ENCODE measurements at regions not wholly inside any gene's neighbourhood (a gene's known extent, or its start where the extent isn't known, plus 50 kb on each side); places are given as distances from the start of the nearest gene placed in this dataset.
"Not testable (repeated sequence)": the region's sequence is repeated elsewhere in the genome, so short reads cannot be mapped to it uniquely, and the experiment has no call there.

DNA sequence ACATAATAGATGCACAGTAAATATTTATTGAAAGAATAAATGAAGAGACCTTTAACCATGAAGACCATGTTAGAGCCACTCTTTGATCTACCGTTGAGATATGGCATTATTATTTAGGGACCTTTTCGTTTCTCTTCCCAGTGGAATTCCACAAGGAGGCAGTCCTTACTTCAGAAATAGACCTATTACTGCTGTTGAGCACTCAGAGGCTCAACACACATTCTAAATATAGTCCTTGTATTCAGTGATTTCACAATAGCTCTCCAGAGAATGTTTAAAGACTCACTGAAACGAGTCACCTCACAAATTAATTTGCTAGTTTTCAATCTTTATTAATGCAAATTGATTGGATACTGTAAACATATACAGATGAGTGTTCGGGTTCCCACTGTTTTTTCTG is 603.8 kb downstream of the CDH8 start:
- DNase-seq (ENCODE audit: low read depth): no peak

DNA sequence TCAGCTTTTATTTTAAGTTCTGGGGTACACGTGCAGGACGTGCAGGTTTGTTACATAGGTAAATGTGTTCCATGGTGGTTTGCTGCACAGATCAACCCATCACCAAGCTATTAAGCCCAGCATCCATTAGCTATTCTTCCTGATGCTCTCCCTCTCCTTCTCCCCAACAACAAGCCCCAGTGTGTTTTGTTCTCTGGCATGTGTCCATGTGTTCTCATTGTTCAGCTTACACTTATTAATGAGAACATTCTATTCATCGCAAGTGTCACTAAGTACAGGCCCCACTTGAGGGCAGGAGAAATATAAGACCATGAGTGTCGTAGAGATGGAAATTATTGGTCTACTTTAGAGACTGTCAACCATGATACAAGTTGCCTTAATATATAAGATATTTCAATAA is 615.1 kb downstream of the CDH8 start:
- DNase-seq (ENCODE audit: low read depth): no peak

DNA sequence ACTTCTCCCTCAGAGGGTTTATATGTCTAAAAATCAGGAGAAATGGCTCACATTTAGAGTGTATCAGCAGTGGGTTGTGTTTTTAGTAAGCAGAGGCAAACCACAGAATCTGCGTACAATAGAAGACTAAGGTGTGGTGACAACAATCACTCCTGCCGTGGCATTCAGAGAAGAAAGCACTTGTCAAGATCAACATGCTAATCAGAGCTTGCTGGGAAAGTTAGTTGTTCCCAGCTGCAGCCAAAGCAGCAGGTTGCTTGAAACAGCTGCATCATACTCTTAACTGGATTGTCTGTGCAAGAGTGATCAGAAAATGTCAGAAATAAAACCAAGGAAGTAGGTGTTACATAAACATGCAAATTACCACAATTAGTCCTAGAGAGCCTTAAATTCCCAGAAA is 616.4 kb downstream of the CDH8 start:
- DNase-seq (ENCODE audit: low read depth): no peak

DNA sequence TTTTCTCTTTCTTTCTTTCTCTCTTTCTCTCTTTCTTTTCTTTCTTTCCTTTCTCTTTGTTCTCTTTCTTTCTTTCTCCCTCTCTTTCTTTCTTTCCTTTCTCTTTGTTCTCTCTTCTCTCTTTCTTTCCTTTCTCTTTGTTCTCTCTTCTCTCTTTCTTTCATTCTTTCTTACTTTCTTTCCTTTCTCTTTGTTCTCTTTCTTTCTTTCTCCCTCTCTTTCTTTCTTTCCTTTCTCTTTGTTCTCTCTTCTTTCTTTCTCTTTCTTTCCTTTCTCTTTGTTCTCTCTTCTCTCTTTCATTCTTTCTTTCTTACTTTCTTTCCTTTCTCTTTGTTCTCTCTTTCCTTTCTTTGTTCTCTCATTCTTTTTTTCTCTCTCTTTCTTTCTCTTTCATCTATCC is 617.4 kb downstream of the CDH8 start:
- DNase-seq (ENCODE audit: low read depth): not testable (repeated sequence)

DNA sequence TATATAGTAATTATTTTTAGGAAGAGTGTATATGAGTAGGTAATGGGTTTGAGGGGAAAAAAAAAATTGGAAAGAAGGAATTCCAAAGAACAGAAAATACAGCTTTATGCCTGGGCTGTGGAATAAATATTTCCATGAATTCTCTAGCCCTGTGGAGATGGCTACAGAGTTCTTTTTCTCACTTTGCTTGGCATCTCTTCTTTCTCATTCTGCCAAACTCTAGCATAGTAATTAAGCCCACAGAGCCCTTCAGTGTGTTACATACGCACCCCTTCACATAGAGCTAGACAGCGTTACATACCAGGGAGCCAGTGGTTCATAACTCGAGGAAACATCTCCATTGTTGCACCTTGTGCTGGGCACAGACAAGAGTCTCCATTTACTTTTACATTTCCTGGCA is 621.1 kb downstream of the CDH8 start:
- DNase-seq (ENCODE audit: low read depth): no peak

DNA sequence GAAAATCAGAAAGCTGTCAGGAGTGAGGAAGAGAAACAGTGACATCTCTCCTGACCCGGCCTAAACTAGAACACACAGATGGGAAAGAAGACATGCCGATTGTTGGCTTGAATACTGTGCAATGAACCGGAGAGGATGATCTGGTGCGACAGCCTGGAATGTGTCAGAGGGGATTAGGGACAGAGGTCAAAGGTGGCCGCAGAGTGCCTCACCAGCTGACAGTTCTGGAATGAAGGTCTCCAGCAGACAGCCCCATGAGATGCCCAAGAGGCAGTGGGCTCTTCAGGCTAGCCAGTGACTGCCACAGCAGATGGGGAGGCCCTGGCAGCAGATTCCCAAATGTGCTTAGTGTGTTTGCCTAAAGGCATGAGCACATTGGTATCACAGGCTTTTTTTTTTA is 623.2 kb downstream of the CDH8 start:
- no peak for DNase-seq (ENCODE audit: low read depth)

DNA sequence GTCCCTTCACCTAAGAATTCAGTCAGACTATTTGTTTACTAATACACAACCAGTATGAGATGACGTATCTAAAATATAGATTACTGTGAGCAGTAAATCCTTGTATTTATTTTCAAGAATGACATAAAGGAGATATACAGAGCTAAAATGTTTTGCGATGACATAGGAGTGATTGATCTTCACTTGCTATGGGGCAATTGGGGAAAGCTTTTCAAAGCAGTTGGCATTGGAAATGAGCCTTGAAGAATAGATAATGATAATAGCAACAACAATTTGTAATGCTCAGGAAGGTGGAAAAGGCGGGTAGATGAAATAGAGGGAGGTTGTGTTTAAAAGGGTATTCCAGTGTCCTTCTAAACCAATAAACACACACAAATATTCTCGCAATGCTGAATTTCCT is 623.7 kb downstream of the CDH8 start:
- DNase-seq (ENCODE audit: low read depth): no peak

DNA sequence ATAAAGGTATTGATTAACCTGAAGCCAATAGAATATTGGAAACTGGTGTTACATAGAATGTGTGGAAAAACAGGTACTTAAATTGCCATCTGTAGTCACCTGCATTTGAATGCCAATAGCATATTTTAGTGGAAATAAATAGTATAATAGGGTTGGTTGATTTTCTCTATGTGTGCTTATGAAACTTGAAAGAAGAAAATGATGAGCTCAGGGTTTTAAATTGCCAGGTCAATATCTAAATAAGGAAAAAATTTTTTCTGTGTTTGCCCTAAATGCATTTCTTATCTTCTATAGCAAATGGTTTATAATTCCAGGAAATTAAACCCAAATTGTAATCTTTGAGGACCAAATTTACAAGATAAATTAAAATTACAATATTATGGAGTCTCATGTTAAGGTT is 626.6 kb downstream of the CDH8 start:
- DNase-seq (ENCODE audit: low read depth): no peak

DNA sequence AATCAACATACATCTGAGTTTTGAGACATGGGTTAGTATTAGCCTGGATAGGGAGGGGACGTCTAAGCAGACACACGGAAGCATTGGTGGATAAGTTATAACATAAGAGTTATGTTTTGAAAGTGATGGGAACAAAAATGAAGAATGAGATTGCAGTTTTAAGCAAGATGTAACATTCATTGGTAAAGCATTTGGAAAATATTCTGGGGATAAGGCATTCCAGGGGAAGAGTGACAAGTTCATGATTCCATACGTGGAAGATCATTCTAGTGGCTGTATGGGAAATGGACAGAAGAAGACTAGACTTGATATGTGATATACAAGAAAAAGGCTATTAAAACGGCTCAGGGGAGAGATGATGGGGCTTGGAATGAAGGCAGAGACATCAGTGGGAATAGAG is 632.9 kb downstream of the CDH8 start:
- DNase-seq (ENCODE audit: low read depth): no peak

DNA sequence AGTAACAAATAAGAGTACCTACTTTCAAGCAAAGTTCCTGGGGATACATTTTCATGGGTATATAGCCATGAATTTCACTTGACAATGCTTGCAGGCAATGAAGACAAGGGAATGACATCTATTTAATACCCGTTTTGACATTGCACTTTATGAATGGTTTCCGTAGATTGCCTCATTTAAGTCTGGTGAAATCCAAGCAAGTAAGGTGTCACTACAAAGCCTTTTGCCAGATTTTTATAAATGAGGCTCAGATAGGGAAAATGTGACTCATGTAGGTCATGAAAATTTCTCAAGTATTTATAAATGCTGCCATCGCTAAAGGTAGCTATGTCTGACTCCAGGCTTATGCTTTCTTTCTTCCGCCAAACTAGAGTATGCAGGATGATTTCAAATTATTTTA is 644.3 kb downstream of the CDH8 start:
- DNase-seq (ENCODE audit: low read depth): no peak

DNA sequence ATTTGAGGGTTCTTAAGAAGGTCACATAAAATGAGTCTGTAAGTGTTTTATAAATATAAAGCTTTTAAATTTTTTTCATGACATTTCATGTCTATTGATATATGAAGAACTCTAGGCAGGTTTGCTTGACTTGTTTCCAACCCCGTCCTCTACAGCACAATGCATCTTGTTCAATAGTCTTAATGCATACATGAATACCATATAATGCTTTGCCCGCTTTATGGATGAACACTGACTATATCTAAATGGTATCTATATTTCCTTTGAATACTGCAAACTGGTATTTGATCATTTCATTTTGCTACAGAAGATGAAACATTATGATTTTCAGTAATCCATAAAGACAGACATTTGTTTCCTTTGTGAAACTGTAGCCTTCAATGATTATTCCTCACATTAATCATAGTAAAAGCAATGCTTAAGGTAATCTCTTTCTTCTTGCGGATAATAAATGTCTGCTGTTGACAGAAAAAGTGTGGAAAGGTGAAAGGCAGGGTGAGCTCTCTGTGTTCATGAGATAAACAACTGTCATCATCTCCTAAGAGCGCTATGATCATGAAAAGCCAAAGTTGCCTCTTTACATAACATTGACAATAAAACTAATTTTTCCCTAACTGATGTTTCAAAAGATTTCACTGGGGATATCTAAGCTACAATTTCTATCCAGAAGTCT is 645.1 kb downstream of the CDH8 start:
- no peak for DNase-seq (ENCODE audit: low read depth)

DNA sequence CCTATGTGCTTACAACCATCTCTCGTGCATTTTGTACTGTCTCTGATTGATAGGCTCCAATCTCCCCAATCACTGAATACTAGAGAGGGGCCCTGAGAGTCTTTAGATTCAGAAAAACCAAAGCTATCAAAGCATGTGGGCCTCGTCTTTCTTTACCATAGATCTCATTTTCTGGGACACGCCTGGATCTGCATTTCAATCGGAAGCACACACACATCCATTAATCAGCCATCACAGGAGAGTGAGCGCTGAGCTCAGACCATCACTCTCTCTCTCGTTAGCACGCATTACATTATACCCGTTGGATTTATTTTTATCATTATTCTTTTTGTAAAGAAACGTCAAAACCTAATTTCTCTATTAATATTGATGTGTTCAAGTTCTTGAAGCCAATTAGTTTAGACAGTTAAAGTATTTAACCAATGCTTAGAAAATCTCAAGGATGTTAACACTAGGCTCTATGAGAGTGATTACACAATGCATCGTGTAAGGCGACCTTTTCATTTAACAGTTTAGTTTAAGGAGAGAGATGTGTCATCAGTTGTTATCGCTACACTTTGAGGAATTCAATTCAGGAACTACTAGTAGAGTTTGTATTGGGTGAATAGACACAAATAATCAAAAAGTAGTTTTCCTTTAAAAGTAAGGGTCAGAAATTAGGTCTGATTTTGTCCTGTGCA is 650.7 kb downstream of the CDH8 start:
- DNase-seq (ENCODE audit: low read depth): no peak

DNA sequence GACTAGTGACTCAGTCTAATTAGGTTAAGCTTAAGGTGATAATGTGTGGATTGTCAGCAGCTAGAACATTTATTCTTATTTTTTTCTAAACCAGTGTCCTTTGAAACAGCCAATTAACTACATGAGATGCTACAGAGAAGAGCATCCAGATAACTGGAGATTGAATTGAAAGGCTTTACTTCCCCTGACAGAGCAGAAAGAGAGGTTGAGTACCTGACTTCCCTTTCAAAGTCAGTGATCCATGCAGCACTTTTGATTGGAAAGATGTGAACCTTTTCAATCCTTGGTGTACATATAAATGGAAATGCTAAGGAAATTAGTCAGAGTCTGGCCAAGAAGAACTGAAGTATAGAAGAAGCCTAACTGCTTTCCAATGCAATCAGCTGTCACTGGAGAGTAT is 653.8 kb downstream of the CDH8 start:
- DNase-seq (ENCODE audit: low read depth): no peak

DNA sequence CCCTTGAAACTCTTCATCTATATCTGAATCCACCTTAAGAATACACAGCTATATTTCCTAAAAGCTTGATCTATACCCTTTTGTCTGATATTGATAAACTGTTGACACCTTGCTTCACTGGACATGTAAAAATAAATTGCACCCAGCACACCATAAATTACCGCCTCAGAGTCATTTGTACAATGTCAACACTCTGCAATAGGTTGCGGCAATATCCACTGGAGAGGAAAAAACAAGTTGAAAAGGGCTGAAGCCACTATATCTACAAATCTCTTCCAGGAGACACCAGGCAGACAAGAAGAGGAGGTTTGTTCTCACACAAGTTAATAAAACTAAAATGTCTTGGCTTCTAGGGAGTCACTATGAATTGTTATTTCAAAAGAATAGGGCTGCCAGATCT is 656.9 kb downstream of the CDH8 start:
- DNase-seq (ENCODE audit: low read depth): no peak

DNA sequence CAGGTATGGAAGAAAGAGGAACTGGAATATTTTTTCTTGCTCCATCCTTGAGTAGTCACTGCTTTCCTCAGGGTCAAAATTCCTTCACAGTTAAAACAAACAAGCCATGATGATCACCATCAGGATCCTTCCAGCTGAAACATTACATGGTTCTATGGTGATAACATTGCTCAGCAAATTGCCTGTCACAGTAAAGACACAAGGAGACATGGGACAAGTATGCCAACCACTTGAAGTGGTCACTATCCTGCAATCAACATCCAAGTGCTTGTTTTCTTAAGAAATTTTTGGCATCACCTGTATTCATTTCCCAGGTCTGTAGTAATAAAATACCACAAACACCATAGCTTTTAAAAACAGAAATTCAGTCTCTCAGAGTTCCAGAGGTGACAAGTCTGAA is 662.2 kb downstream of the CDH8 start:
- DNase-seq (ENCODE audit: low read depth): no peak

DNA sequence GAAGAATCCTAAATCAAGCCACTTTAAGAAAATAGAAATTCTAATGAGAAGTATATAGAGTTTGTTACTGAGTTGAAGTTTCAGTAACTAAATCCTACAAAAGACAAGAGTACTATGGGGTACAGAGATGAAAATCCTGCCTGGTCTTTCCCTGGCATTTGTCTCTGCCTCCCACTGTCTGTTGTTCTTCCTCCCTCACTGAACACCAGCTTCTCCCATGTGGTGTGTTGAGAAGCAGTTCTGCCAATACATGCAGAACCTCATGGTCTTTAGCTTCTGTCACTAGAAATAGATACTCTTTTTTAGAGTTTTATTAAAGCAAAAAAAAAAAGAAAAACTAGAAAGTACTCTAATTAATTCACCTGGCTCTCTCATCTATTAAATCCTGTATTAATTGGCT is 664.4 kb downstream of the CDH8 start:
- no peak for DNase-seq (ENCODE audit: low read depth)

DNA sequence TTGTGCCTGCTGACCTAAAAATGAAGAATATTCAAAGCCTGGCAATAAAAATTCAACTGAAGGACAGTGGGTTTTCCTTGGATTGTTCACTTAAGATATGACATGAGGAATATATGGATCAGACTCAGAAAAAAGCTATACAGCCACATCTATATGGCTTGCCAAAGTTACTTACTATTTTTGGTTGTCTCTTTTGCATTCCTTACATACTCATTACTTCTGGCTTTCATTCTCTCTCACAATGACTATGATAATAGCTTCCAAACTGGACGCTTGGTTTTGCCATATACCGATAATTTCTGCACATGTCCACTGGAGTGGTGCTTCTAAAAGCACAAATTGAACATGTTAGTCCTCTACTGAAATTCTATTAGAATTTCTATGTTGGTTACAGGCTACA is 664.9 kb downstream of the CDH8 start:
- DNase-seq (ENCODE audit: low read depth): no peak

DNA sequence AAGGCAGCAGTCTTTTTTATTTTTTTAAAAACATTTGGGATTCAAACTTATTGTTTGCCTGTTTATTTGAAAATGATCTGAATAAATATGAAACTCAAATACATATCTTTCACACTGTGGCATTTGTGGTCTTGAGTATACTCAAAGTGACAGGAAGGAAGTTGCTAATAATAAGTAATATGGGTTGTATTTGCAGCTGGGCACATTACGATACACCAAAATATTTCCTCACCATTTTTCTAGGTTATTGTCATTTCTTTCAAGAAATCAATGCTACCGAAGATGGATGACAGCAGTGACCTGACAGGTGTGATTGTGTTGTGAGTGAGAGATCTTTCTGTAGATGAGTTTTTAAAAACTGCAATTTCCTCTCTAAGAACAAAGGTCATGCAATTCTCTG is 665.7 kb downstream of the CDH8 start:
- no peak for DNase-seq (ENCODE audit: low read depth)

DNA sequence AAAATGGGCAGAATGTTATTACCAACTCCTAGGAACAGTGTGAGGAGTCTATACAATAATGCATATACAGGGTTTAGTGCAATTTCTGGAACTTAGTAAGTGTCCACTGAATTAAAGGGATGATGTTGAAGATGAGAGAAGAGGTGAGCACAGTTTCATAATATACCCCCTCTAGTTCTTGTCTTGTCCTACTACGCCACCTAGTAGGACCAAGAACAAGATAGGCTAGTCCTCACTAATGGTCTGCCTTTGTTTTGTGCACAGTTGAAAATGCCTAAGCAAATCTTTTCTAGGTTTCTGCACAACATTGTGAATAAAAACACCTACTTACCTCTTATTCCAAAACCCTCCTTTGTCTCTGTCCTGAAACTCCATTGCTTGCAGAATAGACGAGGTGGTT is 670.2 kb downstream of the CDH8 start:
- DNase-seq (ENCODE audit: low read depth): no peak

DNA sequence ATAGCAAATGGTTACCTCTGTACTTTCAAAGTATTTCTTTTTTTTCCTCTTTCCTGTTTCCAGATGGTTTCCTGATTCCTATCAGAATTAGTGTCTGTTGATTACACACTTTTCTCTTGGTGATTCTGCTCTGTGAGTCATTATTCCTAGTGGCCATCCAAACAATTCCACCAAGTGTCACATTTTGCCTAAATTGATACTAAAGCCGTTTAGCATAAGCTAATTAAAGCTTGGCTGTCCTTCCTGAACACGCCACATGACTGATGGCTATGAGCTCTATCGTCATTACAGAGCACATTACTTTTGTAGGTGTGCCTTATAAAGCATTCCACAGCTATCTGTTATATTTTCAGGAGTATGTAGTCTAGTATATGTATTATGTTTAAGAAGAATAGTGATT is 671.2 kb downstream of the CDH8 start:
- no peak for DNase-seq (ENCODE audit: low read depth)

DNA sequence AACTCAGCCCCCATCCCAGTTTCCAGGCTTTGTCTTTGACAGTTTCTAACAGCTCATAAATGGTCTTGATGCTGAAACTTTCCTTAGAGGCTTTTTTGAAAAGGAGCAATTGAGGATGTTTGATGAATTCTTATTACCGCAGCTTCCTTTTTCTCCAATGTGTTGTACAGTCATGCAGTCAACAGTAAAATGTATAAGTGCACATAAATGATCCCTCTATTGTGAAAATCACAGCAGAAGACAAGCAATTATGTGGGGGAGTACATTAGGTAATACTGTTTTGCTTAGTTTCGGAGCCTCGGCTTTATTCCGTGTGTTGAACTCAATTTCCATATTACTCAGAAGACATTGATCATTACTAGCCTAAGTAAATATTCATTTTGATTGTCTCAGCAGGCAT is 673.7 kb downstream of the CDH8 start:
- no peak for DNase-seq (ENCODE audit: low read depth)

DNA sequence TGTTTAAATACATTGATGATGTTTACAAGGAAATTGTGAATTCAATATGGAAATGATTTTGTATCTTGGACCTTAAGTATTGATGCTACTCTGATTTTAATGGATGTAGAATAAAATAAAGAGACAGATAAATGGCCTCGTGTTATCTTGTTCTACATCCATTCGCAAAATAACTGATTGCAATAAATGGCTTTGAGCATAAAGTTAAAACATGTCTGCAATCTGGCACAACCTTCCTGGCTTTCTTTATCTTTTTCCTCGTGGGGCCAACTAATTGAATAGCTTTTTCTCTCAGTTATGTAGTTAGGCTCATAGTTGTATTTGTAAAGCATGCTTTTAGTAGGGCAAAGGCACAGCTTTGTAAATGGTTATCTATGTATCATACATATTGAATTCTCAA is 691.4 kb downstream of the CDH8 start:
- DNase-seq (ENCODE audit: low read depth): no peak

DNA sequence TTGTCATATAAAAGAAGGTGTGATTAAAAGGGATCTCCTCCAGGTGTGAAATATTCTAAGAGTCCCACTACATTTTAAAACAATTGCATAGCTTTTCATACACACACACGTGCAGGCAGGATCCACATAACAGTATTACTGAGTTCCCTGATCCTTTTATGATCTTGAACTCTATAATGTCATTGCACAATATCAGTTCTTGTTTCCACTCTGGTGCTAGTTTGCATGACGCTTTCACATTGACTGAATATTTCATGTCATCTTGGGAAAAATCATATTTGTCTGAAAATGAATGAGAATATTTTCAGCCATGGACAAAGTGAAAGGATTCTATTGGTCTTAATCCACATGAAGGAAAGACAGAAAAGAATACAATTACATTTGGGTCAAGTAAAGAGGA is 703.8 kb downstream of the CDH8 start:
- no peak for DNase-seq (ENCODE audit: low read depth)

DNA sequence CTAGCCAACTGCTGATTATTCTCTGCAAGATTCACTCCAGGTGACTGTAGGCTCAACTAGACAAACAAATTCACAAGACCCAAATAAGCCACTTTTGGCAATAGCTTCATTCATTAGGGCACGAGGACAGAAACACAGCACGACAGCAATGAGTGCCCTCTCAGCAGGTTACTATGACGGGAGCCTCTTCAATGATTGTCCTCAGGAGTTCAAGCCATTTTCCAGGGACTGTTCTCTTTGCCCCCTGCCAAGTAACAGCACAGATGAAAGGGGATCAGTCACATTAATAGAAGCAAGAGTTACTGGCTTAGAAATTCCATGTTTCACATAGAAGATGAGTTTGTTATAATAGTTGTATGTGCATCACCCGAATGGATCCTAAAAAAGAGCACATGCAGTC is 712.2 kb downstream of the CDH8 start:
- DNase-seq (ENCODE audit: low read depth): no peak
